BLaER1 treated with 17β-estradiol and CSF1 and Interleukin-3, amounts not matched to agents 10 nM and 100 nM (cell line): ENCODE measurements at regions not wholly inside any gene's neighbourhood (a gene's known extent, or its start where the extent isn't known, plus 50 kb on each side); places are given as distances from the start of the nearest gene placed in this dataset.

Source experiments
- H3K27ac ChIP-seq, 11 experiments: shearing (Covaris generic); formaldehyde crosslinking; 2 replicates each; pipeline ENCODE4 v1.8.1; 2022
- H3K27me3 ChIP-seq, 11 experiments: shearing (Covaris generic); formaldehyde crosslinking; 2 replicates each; pipeline ENCODE4 v1.8.1; 2022
- H3K36me3 ChIP-seq, 11 experiments: shearing (Covaris generic); formaldehyde crosslinking; 2 replicates each; pipeline ENCODE4 v1.8.1; 2022
- H3K4me1 ChIP-seq, 10 experiments: shearing (Covaris generic); formaldehyde crosslinking; 2 replicates each; pipeline ENCODE4 v1.8.1; 2022
- H3K4me2 ChIP-seq, 11 experiments: shearing (Covaris generic); formaldehyde crosslinking; 2 replicates each; pipeline ENCODE4 v1.8.1; 2022
- H3K4me3 ChIP-seq, 10 experiments: shearing (Covaris generic); formaldehyde crosslinking; 2 replicates each; pipeline ENCODE4 v1.8.1; 2022
- H3K9ac ChIP-seq, 11 experiments: shearing (Covaris generic); formaldehyde crosslinking; 2 replicates each; pipeline ENCODE4 v1.8.1; 2022
- H3K9me3 ChIP-seq, 11 experiments: shearing (Covaris generic); formaldehyde crosslinking; replicated peaks in 1 of 11; 2 replicates each; pipeline ENCODE4 v1.8.1; 2022
- H4K20me1 ChIP-seq, 11 experiments: shearing (Covaris generic); formaldehyde crosslinking; 2 replicates each; pipeline ENCODE4 v1.8.1; 2022
- Cebpa-rat ChIP-seq, 11 experiments: shearing (Covaris generic); IDR thresholded peaks; 2 replicates each; pipeline ENCODE4 v1.8.1; 2022

DNA sequence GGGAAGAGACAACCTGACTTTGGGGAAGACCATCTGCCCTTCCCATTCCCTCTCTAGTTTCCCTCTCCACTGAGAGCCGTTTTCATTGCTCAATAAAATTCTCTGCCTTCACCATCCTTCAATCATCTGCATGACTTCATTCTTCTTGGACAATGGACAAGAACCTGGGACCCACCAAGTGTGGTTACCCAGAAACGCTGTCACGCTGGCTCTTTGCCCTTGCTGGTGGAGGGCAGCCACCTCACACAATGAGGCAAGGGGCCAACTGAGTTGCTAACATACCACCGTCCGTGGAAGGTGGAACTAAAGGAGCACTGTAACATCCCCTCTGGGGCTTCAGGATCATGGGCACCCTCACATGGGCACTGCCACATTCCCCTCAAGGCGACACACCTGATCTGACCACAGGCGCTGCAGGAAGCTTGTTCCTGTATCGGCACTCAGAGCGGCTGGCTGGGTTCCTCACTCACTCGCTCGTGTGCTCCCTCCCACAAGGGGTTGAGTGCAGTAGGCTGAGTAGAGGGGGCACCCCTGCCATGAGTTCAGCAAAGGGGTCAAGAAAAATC lies 652.4 kb downstream of the PLPP3 start:
- Histone ChIP-seq H3K27ac (no peak overlapping the region), H3K4me1 (no peaks in the 10 kb centered on the region), H3K9ac (no peak overlapping the region), H3K27me3 (no peaks in the 10 kb centered on the region), H3K36me3 (no peaks in the 10 kb centered on the region), H4K20me1 (no peaks in the 10 kb centered on the region), H3K4me2 (no peak overlapping the region), H3K9me3 (peaks cover 0 to 7% (median 0%) of the 10 kb centered on the region in 11 experiments; a peak in 1 of 22 replicates), H3K4me3 (no peak overlapping the region)
- no peak for TF ChIP-seq Cebpa-rat (IDR thresholded peaks at IDR 0.05)

DNA sequence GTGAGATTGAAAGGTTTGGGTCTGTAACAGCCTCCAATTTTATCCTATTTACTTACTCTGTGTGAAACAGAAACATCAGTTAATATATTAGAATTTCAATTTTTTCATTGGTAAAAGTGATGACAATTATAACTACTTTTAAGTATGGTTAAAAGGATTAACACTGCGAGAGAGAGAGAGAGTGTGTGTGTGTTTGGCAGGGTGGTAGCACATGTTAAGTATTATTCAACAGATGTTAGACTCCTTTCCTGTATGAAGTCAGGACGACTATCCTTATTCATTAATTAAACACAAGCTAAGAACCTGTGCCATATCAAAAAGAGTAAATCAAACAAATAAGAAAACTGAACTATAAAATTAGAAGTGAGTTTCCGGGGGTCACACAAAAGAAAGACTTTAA lies 662.5 kb downstream of the PLPP3 start:
- Histone ChIP-seq H3K4me1 (no peaks in the 10 kb centered on the region), H3K4me3 (no peak overlapping the region), H4K20me1 (no peaks in the 10 kb centered on the region; a peak in 1 of 22 replicates), H3K36me3 (no peaks in the 10 kb centered on the region), H3K9me3 (peaks cover 17 to 20% (median 17%) of the 10 kb centered on the region in 11 experiments), H3K9ac (no peak overlapping the region), H3K4me2 (no peak overlapping the region), H3K27me3 (no peaks in the 10 kb centered on the region), H3K27ac (no peak overlapping the region)
- no peak for TF ChIP-seq Cebpa-rat (IDR thresholded peaks at IDR 0.05)

DNA sequence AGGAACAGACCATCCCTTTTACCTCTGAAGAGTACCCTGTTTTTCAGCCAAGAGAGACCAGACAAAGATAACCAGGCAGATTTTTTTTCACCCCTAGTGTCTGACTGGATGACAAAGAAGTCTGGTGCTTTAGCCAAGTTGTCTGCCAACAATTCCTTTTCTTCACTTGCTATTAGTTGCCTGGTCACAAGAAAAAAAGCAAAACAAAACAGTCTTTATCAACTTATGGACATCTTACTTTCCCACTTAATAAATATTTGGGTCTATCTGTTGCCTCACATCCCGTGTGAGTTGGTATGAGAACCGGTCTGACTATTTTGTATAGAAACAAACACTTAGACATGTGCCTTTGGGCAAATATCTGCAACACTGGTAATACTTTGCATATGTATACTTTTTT lies 662.9 kb downstream of the PLPP3 start:
- H3K9ac ChIP-seq = no peak overlapping the region
- no peak overlapping the region for H3K27ac ChIP-seq
- H3K4me2 ChIP-seq = no peak overlapping the region
- H3K36me3 ChIP-seq = no peaks in the 10 kb centered on the region
- no peaks in the 10 kb centered on the region; a peak in 1 of 22 replicates for H4K20me1 ChIP-seq
- no peaks in the 10 kb centered on the region for H3K27me3 ChIP-seq
- H3K4me1 ChIP-seq = no peaks in the 10 kb centered on the region
- no peak for TF ChIP-seq Cebpa-rat (IDR thresholded peaks at IDR 0.05)
- H3K9me3 ChIP-seq = peaks cover 17 to 20% (median 17%) of the 10 kb centered on the region in 11 experiments
- no peak overlapping the region for H3K4me3 ChIP-seq

DNA sequence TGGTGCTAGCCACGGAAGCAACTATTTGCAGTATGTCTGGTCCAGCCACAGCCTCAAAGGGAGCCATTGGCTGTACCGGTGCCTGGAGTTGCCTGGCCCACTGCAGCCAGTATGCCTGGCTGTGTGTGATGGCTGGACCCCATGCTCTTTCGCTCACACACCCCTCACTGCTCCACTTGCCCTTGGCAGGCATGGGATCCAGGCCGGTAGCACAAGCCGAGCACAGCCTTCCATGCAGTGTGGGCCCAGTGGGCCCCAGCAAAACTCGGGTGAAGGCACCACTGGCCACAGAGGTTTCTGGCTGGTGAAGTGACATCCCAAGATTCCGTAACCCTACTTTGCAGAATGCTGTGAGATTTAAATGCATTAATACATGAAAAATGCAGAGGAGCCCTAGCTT lies 665.8 kb downstream of the PLPP3 start:
- no peaks in the 10 kb centered on the region for H3K36me3 ChIP-seq
- H3K9me3 ChIP-seq = peaks cover 17 to 20% (median 17%) of the 10 kb centered on the region in 11 experiments
- H4K20me1 ChIP-seq = no peaks in the 10 kb centered on the region
- no peak overlapping the region for H3K4me2 ChIP-seq
- no peak overlapping the region for H3K9ac ChIP-seq
- H3K4me1 ChIP-seq = no peaks in the 10 kb centered on the region
- TF ChIP-seq Cebpa-rat (IDR thresholded peaks at IDR 0.05) = no peak
- H3K27ac ChIP-seq = no peak overlapping the region
- no peak overlapping the region for H3K4me3 ChIP-seq
- H3K27me3 ChIP-seq = no peaks in the 10 kb centered on the region

DNA sequence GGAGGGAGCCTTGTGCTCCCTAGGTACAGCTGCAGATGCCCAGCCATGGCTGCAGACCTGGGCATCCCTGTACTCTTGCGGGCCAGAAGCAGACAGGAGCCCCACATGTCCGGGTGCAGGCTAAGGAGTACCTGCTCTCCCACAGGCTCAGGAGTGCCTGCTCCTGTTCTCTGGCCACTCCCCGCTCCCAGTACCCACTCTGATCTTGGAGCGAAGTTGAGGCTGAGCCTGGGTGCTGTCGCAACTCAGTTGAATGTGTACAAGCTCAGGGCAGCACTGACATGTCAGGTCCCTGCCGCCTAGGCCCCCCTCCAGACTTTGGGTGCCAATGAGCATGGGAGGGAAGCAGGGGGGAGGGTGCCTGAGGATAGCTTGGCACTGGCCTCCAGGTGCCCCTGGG lies 666.9 kb downstream of the PLPP3 start:
- peaks cover 17 to 20% (median 17%) of the 10 kb centered on the region in 11 experiments for H3K9me3 ChIP-seq
- no peak overlapping the region for H3K27ac ChIP-seq
- H3K27me3 ChIP-seq = no peaks in the 10 kb centered on the region
- H4K20me1 ChIP-seq = no peaks in the 10 kb centered on the region
- H3K4me2 ChIP-seq = no peak overlapping the region
- H3K9ac ChIP-seq = no peak overlapping the region
- no peak for TF ChIP-seq Cebpa-rat (IDR thresholded peaks at IDR 0.05)
- H3K4me1 ChIP-seq = no peaks in the 10 kb centered on the region
- no peak overlapping the region for H3K4me3 ChIP-seq
- H3K36me3 ChIP-seq = no peaks in the 10 kb centered on the region

DNA sequence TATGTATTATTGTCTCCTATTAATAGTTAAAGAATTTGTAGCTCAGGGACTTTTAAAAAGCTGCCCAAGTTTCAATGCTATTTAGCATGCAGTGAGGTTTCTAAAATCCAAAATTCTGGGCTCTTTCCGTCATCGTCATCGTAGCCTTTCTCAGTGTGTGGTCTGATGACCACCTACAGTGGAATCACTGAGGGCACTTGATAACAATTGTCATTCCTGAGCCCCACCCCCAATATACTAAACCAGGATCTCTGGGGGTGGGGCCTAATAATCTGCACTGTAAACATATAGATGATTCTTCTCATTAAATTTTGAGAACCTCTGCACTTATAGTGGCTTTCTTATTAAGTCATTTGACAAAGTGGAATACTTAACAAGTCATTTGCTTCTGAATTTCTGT lies 674.8 kb downstream of the PLPP3 start:
- H3K4me3 ChIP-seq = no peak overlapping the region
- H4K20me1 ChIP-seq = no peaks in the 10 kb centered on the region
- no peak overlapping the region for H3K27ac ChIP-seq
- H3K9ac ChIP-seq = no peak overlapping the region
- no peak overlapping the region for H3K4me2 ChIP-seq
- no peaks in the 10 kb centered on the region for H3K4me1 ChIP-seq
- no peaks in the 10 kb centered on the region for H3K36me3 ChIP-seq
- no peaks in the 10 kb centered on the region for H3K27me3 ChIP-seq
- no peak for TF ChIP-seq Cebpa-rat (IDR thresholded peaks at IDR 0.05)
- no peaks in the 10 kb centered on the region for H3K9me3 ChIP-seq

DNA sequence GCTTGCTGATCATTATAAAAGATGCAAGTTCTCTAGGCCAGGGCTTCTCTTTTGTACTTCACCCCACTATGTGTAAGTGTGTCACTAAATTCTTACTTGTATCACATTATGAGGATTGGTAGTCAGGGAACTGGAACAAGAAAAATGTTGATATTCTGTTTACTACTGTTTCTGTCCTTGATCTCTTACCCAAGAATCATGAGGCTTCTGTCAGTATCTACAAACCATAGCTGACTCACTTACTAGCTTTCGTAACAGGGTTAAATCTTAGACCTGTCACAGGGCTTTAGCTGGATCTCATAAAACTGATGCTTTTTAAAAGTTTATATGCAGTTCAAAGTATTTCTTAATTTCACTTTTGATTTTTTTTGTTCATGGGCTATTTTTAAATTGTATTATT lies 681.2 kb downstream of the PLPP3 start:
- Histone ChIP-seq H3K4me2 (no peak overlapping the region), H3K4me3 (no peak overlapping the region), H3K36me3 (no peaks in the 10 kb centered on the region), H3K9me3 (peaks cover under 1 to 10% (median 4%) of the 10 kb centered on the region in 11 experiments; a peak in 6 of 22 replicates), H3K9ac (no peak overlapping the region), H3K27ac (no peak overlapping the region), H4K20me1 (no peaks in the 10 kb centered on the region), H3K27me3 (no peaks in the 10 kb centered on the region), H3K4me1 (no peaks in the 10 kb centered on the region)
- no peak for TF ChIP-seq Cebpa-rat (IDR thresholded peaks at IDR 0.05)

DNA sequence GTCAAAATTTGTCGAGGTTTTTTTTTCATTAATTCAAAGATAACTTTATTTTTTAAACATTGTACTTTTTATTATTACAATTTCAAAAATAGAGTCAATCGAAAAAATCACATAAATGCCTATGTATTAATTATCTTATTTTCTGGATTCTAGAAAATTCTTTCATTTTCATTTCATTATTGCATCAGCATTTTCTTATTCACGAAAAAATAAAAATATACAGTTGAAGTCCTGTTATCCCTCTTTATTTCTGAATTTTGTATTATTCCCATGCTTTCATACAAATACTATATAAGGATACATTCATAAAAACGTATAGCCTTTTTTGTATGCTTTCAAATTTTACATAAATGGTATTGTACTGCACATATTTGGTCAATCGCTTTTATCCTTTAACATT lies 681.0 kb upstream of the USP24 start:
- H3K4me2 ChIP-seq = no peak overlapping the region
- H4K20me1 ChIP-seq = no peaks in the 10 kb centered on the region
- H3K9me3 ChIP-seq = peaks cover 4 to 20% (median 10%) of the 10 kb centered on the region in 11 experiments; a peak in 9 of 22 replicates
- no peak overlapping the region for H3K4me3 ChIP-seq
- no peaks in the 10 kb centered on the region for H3K36me3 ChIP-seq
- no peak overlapping the region for H3K9ac ChIP-seq
- no peak overlapping the region for H3K27ac ChIP-seq
- H3K27me3 ChIP-seq = no peaks in the 10 kb centered on the region
- no peaks in the 10 kb centered on the region for H3K4me1 ChIP-seq
- TF ChIP-seq Cebpa-rat (IDR thresholded peaks at IDR 0.05) = no peak

DNA sequence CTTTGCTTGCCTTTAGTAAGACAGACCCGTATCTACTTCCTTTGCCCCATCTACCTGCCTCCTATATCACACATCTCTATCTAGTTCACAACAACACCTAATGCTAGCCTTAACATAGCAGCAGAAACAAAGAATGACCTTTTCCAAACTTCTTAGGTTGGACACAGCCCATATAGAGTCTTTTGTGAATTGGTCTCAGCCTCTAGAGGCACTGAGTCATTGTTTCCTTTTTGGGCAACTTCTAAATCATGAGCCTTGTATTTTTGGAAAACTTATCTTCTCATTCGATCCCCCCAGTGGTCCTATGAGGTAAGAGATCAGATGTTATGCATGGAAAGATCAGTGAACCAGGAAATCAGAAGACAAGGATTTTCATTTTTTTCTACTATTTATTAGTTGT lies 679.4 kb upstream of the USP24 start:
- no peak overlapping the region for H3K4me3 ChIP-seq
- no peak overlapping the region for H3K27ac ChIP-seq
- H4K20me1 ChIP-seq = no peaks in the 10 kb centered on the region
- H3K4me1 ChIP-seq = no peaks in the 10 kb centered on the region
- no peak for TF ChIP-seq Cebpa-rat (IDR thresholded peaks at IDR 0.05)
- H3K9ac ChIP-seq = no peak overlapping the region
- H3K4me2 ChIP-seq = no peak overlapping the region
- no peaks in the 10 kb centered on the region for H3K36me3 ChIP-seq
- H3K27me3 ChIP-seq = no peaks in the 10 kb centered on the region
- peaks cover 4 to 20% (median 10%) of the 10 kb centered on the region in 11 experiments; a peak in 9 of 22 replicates for H3K9me3 ChIP-seq

DNA sequence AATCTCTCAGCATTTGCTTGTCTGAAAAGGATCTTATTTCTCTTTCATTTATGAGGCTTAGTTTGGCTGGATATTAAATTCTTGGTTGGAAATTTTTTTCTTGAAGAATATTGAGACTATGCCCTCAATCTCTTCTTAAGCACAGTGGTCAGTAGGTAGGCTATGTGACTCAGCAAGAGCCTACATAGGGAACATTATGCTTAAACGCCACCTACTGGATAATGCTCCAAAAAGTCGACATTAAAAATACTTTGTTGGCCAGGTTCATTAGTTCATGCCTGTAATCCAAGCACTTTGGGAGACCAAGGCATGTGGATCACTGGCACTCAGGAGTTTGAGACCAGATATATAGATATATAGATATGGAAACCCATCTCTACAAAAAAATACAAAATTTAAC lies 678.0 kb upstream of the USP24 start:
- no peak for TF ChIP-seq Cebpa-rat (IDR thresholded peaks at IDR 0.05)
- Histone ChIP-seq H3K9ac (no peak overlapping the region), H3K4me2 (no peak overlapping the region), H3K36me3 (no peaks in the 10 kb centered on the region), H3K4me3 (no peak overlapping the region), H4K20me1 (no peaks in the 10 kb centered on the region), H3K27me3 (no peaks in the 10 kb centered on the region), H3K9me3 (peaks cover 4 to 20% (median 10%) of the 10 kb centered on the region in 11 experiments; a peak in 9 of 22 replicates), H3K4me1 (no peaks in the 10 kb centered on the region), H3K27ac (no peak overlapping the region)
